DND-41 (cell line): ENCODE measurements at regions not wholly inside any gene's neighbourhood (a gene's known extent, or its start where the extent isn't known, plus 50 kb on each side); places are given as distances from the start of the nearest gene placed in this dataset.

Experiments used
- EZH2 ChIP-seq: IDR thresholded peaks from 3 replicates; pipeline ENCODE4 v1.6.1; 2012; ENCODE audit warnings: borderline replicate concordance, low read depth, mild to moderate bottlenecking, moderate library complexity, low read length, inconsistent platforms; ENCODE audit not compliant: severe bottlenecking
- TF ChIP-seq, protein P1 (sequence below): IDR thresholded peaks from 2 replicates; pipeline ENCODE4 v1.5.1; 2012; ENCODE audit warnings: borderline replicate concordance, low read length, moderate library complexity, mild to moderate bottlenecking; ENCODE audit not compliant: poor library complexity, severe bottlenecking; ENCODE audit errors: extremely low read depth

DNA sequence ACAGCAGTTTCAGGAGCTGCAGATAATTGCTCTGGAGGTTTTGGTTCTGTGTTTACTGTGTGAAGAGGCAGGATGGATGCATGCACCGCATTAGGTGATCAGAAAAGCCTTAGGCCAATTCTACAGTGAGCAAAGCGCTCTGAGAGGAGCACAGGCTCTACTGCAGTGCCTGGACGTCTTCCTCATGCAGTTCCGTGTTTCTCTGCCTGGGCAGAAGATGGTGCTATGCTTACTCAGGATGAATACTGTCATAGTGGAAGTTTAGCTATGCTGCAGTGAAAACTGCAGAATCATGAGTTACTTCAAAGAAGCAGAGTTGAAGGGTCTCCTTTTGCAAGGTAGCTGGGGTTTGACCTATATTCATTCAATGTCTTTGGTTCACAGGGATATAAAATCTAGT, 1012.4 kb downstream of the KCNJ18 start:
- TF ChIP-seq, protein P1, sequence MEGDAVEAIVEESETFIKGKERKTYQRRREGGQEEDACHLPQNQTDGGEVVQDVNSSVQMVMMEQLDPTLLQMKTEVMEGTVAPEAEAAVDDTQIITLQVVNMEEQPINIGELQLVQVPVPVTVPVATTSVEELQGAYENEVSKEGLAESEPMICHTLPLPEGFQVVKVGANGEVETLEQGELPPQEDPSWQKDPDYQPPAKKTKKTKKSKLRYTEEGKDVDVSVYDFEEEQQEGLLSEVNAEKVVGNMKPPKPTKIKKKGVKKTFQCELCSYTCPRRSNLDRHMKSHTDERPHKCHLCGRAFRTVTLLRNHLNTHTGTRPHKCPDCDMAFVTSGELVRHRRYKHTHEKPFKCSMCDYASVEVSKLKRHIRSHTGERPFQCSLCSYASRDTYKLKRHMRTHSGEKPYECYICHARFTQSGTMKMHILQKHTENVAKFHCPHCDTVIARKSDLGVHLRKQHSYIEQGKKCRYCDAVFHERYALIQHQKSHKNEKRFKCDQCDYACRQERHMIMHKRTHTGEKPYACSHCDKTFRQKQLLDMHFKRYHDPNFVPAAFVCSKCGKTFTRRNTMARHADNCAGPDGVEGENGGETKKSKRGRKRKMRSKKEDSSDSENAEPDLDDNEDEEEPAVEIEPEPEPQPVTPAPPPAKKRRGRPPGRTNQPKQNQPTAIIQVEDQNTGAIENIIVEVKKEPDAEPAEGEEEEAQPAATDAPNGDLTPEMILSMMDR, result no peak
- TF ChIP-seq EZH2, result no peak
